ENCODE measurements at regions not wholly inside any gene's neighbourhood (a gene's known extent, or its start where the extent isn't known, plus 50 kb on each side); places are given as distances from the start of the nearest gene placed in this dataset.

DNA sequence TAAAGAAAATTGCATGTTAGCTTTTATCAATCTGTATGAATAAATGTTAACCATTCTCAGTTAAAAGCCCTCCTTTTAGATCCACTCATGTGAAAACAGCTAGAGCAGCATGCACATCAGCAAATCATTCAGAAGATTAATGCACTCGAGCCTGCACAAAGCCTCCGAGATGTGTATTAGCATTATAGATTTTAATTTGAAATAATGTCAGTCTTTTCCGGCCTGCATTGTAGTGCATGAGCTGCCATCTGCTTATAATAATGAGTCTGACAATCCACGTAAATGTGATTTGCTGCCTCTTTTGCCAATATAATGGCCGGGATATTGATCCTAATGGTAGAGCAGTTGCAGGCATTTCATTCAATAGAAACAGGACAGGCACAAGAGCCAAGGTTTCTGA is 585.1 kb downstream of the IRX1 start:
- H3K4me1 Mint-ChIP-seq: no peaks in the 10 kb centered on the region
- TF ChIP-seq, protein P1, sequence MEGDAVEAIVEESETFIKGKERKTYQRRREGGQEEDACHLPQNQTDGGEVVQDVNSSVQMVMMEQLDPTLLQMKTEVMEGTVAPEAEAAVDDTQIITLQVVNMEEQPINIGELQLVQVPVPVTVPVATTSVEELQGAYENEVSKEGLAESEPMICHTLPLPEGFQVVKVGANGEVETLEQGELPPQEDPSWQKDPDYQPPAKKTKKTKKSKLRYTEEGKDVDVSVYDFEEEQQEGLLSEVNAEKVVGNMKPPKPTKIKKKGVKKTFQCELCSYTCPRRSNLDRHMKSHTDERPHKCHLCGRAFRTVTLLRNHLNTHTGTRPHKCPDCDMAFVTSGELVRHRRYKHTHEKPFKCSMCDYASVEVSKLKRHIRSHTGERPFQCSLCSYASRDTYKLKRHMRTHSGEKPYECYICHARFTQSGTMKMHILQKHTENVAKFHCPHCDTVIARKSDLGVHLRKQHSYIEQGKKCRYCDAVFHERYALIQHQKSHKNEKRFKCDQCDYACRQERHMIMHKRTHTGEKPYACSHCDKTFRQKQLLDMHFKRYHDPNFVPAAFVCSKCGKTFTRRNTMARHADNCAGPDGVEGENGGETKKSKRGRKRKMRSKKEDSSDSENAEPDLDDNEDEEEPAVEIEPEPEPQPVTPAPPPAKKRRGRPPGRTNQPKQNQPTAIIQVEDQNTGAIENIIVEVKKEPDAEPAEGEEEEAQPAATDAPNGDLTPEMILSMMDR (IDR thresholded peaks at IDR 0.05; ENCODE audit: unreplicated experiment): no peak
- peaks cover 8% of the 10 kb centered on the region for H3K36me3 Mint-ChIP-seq
- H3K9me3 Mint-ChIP-seq: peaks cover 39% of the 10 kb centered on the region
- no peak overlapping the region for H3K4me3 Mint-ChIP-seq
- H3K27me3 Mint-ChIP-seq (ENCODE audit: low read depth): peaks cover 2% of the 10 kb centered on the region
- no peak overlapping the region for H3K27ac Mint-ChIP-seq
- DNase-seq (ENCODE audit: low spot score in 2 of 2, unreplicated experiment in 2 of 2): no peak

DNA sequence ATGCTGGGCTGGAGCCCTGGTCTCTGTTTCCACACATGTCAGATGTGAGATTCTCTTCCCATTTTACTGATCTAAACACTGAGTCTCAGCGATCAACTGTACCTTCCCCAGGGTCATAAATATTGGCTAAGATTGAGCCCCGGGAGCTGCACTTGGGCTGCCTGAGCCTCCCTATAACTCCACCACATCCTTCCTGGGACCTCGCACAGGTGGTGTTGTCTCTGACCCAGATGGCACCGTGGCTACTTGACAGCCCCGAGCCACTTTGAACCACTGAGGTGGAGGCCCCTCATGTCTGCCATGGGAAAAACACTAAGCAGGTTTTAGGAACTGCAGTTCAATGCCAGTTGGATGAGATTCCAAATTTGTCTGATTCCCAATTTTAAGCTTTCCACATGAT is 586.5 kb downstream of the IRX1 start:
- DNase-seq (ENCODE audit: low spot score in 2 of 2, unreplicated experiment in 2 of 2): no peak
- Mint-ChIP-seq H3K4me1 (no peaks in the 10 kb centered on the region), H3K27ac (no peak overlapping the region), H3K9me3 (peaks cover 38% of the 10 kb centered on the region), H3K27me3 (ENCODE audit: low read depth) (peaks cover 3% of the 10 kb centered on the region), H3K4me3 (no peak overlapping the region), H3K36me3 (peaks cover 8% of the 10 kb centered on the region)
- TF ChIP-seq, protein P1 (IDR thresholded peaks at IDR 0.05; ENCODE audit: unreplicated experiment): no peak

DNA sequence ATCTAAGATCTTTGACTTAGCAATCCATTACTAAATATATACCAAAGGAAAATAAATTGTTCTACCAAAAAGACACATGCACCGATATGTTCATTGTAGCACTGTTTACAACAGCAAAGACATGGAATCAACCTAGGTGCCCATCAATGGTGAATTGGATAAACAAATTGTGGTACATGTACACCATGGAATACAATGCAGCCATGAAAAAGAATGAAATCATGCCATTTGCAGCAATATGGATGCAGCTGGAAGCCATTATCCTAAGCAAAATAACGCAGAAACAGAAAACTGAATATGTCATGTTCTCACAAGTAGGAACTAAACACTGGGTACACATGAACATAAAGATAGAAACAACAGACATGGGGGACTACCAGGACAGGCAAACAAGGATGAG is 589.5 kb downstream of the IRX1 start:
- H3K36me3 Mint-ChIP-seq: peaks cover 8% of the 10 kb centered on the region
- H3K27me3 Mint-ChIP-seq (ENCODE audit: low read depth): peaks cover 2% of the 10 kb centered on the region
- no peak for DNase-seq (ENCODE audit: low spot score in 2 of 2, unreplicated experiment in 2 of 2)
- H3K27ac Mint-ChIP-seq: no peak overlapping the region
- no peak overlapping the region for H3K4me3 Mint-ChIP-seq
- H3K9me3 Mint-ChIP-seq: peaks cover 29% of the 10 kb centered on the region
- H3K4me1 Mint-ChIP-seq: no peaks in the 10 kb centered on the region
- TF ChIP-seq, protein P1 (IDR thresholded peaks at IDR 0.05; ENCODE audit: unreplicated experiment): no peak

DNA sequence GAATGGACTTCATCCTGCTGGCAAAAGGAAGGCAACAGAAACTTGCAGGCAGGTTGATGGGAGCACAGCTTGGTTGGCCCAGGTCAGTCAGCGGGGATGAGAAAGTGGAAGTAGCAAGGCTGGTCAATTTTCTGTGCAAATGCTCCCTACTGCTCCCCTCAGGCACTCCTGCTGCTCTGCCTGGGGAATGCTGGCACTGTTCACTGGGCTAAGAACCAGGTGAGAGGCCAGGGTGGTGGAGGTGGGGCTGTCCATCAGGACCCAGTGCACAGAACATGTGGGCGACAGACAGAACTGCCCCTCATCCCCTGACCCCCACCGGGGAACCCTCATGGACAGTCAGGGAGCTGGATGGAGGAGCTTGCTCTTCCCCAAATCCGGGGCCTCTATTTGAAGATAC is 593.1 kb downstream of the IRX1 start:
- Mint-ChIP-seq H3K27me3 (ENCODE audit: low read depth) (peaks cover 2% of the 10 kb centered on the region), H3K36me3 (peaks cover 7% of the 10 kb centered on the region), H3K4me1 (no peaks in the 10 kb centered on the region), H3K27ac (no peak overlapping the region), H3K4me3 (no peak overlapping the region), H3K9me3 (peaks cover 25% of the 10 kb centered on the region)
- no peak for DNase-seq (ENCODE audit: low spot score in 2 of 2, unreplicated experiment in 2 of 2)
- TF ChIP-seq, protein P1 (IDR thresholded peaks at IDR 0.05; ENCODE audit: unreplicated experiment): no peak

DNA sequence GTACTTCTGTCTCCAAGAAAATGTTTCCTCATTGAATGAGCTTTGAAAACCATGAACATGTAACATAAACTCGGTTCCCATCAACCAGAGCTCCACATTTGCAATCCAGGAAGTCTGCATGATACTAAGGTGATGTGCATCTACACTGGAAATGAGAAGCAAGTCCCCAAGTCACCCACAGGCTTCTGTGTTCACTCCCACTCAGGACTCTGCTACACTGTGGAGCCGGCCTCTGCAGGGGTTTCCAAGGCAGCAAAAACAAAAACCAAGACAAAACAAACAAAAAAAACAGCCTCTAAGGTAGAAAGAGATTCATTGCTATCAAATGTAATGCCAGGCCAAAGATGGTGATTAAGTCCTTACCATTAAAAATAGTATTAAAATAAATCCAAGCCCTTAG is 593.7 kb downstream of the IRX1 start:
- no peaks in the 10 kb centered on the region for H3K4me1 Mint-ChIP-seq
- H3K4me3 Mint-ChIP-seq: no peak overlapping the region
- H3K27me3 Mint-ChIP-seq (ENCODE audit: low read depth): peaks cover 2% of the 10 kb centered on the region
- peaks cover 3% of the 10 kb centered on the region for H3K36me3 Mint-ChIP-seq
- TF ChIP-seq, protein P1 (IDR thresholded peaks at IDR 0.05; ENCODE audit: unreplicated experiment): no peak
- no peak for DNase-seq (ENCODE audit: low spot score in 2 of 2, unreplicated experiment in 2 of 2)
- peaks cover 18% of the 10 kb centered on the region for H3K9me3 Mint-ChIP-seq
- peak overlapping the region; percentile 15 for H3K27ac Mint-ChIP-seq

DNA sequence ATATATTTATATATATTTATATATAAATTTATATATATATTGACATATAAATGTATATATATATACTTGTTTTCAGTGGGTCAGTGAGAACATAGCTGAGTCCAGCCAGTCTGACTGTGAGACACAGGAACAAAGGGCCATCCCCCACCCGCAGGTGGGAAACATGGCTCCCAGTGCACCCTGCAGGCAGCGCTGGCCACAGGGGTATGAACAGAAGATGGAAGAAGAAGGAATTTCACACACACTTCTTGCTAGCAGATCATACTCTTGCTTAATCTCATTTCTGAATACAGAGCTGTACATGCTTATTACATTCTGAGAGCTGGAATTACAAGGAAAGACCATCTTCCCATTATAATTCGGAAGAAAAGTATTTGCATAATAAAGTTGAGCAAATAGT is 595.4 kb downstream of the IRX1 start:
- peaks cover 4% of the 10 kb centered on the region for H3K9me3 Mint-ChIP-seq

More for the DNA sequence above, 595.4 kb downstream of the IRX1 start:
- H3K27me3 Mint-ChIP-seq (ENCODE audit: low read depth): no peaks in the 10 kb centered on the region
- no peak for DNase-seq (ENCODE audit: low spot score in 2 of 2, unreplicated experiment in 2 of 2)
- peaks cover 3% of the 10 kb centered on the region for H3K4me1 Mint-ChIP-seq
- TF ChIP-seq, protein P1 (IDR thresholded peaks at IDR 0.05; ENCODE audit: unreplicated experiment): no peak
- H3K4me3 Mint-ChIP-seq: no peak overlapping the region
- no peak overlapping the region for H3K27ac Mint-ChIP-seq
- H3K36me3 Mint-ChIP-seq: no peaks in the 10 kb centered on the region
